NCI-H1694 (cell line): ENCODE measurements at regions not wholly inside any gene's neighbourhood (a gene's known extent, or its start where the extent isn't known, plus 50 kb on each side); places are given as distances from the start of the nearest gene placed in this dataset.

Source experiments
- DNase-seq: peaks from one replicate; lab custom pipeline; 2025; lab: John Stamatoyannopoulos, UW

DNA sequence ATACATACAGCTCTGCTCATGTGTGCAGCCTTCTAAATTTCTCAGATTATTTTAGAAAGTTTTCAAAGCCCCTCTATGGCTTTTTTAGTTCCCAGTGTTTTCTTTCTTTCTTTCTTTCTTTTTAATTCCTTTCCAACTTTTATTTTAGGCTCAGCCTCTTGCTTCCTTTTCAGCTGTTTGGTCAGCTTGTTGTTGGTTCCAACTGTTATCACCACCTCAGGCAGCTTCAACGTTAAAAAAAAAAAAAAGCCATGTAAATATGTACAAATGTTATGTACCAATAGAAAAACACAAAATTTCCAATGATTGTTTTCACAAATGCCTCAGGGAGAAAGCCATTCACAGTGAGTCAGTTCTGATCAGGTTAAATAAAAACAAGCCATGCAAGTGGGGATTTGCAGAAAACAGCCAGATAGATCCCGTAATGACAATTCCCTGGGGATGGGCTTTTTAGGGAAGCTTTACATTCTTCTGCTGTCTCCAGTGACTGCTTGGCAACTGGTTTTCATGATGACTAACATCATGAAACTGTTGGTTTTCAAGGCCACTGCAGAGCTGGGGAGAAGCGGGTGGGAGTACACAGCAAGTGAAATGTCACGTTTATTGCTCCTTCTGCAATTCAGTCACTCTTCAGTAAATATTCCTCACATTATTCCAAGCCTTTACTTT lies 908.4 kb downstream of the EPHA3 start:
- no peak for DNase-seq

DNA sequence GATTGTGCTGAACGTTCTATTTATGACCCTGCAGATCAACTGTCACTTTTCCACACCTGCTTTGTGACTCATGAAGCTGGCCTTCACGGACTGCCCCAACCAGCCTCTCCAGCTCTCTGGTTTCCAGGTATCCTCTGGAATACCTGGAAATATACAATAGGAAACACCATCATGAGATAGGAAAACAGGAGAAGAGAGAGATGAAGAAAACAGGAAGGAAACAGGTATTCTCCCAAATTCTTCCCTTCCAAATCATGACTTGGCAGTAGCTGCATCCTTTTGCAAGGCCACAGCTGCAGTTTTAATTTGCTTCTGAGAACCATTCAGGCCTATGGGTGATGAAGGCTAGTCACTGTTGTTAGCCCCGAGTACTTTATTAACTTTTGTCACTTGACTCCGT lies 909.1 kb downstream of the EPHA3 start:
- DNase-seq, result no peak

DNA sequence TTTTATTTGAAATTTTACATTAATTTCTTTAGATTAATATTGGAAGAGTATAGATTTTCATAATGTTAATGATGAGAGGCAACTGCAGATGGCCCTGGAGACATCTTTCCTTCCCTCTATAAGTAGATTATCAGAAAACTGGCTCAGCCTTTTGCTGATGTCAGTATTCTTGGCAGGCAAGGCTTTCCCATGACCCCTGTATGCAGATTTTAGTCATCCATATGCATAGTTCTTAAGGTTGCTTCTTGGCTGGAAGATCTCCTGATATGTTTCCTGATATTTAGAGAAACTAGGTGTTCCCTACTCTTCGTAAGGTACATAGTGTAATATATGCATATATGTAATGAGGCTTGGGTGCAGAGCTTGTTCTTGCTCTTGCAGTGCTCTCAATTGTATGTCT lies 911.4 kb downstream of the EPHA3 start:
- DNase-seq, result no peak

DNA sequence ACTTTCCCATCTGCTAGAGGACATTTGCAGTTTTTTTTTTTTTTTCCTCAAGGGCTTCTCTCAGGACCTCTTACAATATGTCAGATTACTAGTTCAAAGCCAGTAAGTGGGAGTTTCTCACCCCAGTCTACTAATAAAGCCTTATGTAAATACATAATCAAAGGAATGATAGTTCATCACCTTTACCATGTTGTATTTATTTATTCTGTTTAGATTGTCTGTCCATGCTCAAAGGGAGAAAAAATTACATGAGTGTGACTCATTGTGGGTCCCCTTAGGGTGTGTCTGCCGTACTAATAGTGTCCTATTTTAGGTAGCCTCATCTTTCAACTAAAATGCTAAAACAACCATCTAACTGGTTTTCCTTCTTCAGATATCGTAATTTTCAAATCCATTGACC lies 917.6 kb downstream of the EPHA3 start:
- DNase-seq, result no peak

DNA sequence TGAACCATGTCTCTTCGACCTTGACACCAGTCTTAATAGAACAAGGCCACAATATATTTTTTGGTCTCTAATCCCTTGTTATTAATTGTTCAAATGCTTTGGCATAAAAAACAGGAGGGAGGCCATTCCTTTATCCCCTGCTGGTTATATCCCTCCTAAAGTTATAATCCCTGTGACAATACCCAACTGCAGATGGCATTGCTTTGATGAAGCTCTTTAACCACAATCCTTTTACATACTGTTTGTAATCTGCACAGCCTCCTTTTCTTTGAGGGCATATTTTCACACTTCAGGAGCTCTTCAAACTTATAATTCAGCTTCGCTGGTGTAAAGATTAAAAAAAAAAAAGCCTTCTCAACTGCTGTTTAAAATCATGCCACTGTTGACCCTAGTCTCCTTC lies 919.0 kb downstream of the EPHA3 start:
- DNase-seq, result no peak

GRCh38 chr3:90031121-90031520 lies 923.7 kb downstream of the EPHA3 start:
- DNase-seq, result no peak

GRCh38 chr3:90032980-90033641 lies 925.7 kb downstream of the EPHA3 start:
- no peak for DNase-seq

DNA sequence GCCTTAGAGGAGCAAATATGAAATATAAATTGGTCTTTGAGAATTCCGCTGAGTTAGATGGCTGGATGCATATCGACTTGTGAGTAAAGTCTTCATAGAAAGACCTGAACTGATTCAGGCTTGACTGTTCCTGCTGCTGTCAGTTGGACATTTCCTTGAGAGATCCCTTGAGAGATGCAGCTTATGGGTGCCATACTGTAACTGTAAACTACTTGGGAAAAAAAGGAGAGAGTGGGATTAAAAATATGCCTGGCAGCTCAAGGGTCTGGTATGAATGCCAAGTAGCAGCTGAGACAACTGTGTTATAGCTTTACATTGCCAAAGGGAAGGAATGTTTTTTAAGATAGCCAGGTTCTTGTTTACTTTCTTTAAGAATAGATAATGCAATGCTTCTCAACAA lies 926.6 kb downstream of the EPHA3 start:
- DNase-seq, result no peak

DNA sequence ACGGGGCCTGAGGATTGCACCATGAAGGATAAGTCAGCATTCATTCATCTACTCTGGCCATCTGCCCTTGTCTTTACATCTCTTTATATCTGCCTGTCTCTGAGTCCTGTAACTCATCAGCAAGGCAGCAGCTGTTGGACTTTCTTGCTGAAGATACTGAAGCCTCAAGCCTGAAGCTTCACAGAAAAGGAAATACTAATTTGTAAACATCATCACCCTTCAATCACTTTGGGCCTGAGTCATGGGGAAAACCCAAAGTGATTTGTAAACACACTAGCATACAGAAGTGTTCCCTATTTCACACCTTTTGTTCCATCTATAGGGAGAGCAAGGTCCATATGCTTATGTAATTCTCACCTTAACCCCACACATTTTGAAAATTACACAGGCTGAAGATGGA lies 928.2 kb downstream of the EPHA3 start:
- no peak for DNase-seq

DNA sequence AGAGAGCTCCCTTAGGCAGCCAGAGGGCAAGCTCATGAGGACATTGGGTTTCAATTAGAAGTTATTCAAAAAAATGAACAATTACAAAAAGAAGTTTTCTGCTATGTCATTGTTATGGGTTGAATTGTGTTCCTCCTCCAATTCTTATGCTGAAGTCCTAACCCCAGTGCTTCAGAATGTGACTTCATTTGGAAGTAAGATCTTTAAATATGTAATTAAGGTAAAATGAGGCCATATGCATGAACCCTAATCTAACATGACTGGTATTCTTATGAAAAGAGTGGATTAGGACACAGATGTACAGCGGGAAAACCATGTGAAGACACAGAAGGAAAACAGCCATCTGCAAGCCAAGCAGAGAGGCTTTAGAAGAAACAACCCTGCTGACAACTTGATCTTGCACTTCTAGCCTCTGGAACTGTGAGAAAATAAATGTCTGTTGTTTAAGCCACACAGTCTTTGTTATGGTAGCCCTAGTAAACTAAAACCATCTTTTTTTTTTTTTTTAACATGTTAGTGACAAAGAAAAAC lies 929.6 kb downstream of the EPHA3 start:
- no peak for DNase-seq

DNA sequence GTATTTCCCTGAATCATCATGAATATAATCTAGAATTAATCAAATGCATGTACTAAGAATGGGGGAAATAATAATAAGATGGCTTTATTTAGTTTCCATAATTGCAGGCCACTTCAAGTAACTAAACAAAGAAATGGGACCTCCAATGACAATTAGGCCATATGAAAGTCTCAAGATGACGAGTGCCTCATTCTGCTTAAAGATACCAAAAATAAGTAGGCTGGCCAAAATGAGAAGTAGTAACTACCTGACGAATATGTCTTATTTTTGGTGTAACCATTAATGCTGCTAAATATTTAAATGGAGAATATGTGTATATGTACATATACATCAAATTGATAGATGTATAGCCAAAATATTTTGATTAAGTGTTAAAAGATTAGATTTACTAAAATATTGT lies 932.6 kb downstream of the EPHA3 start:
- no peak for DNase-seq

GRCh38 chr3:90040554-90040953 lies 933.1 kb downstream of the EPHA3 start:
- DNase-seq, result no peak

GRCh38 chr3:90041995-90042394 lies 934.6 kb downstream of the EPHA3 start:
- DNase-seq, result no peak

DNA sequence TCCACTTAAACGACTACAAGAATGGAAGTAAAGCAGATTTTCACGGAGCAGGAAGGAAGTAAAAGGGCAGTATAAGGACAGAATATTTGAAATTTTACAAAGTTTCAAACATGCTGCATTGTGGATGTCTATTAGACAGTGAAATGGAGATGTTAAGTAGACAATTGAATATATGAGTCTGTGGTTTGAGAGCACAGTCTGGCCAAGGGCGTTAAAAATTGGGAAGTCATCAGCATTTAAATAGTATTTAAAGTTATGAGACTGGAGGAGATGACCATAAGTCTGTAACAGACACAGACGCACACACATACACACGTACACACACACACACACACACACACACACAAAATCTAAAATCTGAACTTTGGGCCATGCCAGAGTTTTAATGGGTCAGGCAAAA lies 935.9 kb downstream of the EPHA3 start:
- no peak for DNase-seq

DNA sequence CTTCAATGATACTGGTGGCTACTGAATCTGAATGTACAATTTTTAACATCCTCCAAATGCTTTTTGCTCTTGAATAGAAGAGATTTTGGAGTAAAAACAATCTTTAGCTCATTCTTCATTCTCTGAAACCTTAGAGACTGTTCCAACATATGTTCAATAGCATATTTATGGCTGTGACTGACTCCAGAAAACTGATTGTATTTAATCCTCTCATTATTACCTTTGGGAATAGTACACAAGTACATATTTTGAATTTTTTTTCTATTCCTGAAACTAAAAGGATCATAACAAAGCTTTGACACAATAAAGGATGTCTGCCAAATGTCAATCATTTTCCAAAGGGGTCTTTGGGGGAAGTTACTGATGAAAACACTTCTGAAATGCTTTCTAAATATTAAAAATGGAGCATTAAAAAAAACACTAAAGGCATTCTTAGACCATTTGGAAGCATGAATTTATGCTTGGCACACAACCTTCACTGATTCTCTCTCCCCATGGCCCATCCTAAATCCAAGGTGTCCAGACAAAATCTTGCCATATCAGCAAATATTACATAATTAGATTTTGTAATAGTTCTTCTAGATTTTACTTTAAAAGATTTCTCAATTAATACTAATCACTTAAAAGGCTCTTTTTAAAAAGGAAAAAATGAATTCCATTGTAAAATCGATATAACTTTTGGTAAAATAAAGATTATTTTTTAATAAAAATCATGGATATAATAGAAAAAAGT lies 936.8 kb downstream of the EPHA3 start:
- no peak for DNase-seq

- DNase-seq, result no peak
These were observed 945.1 kb downstream of the EPHA3 start for GRCh38 chr3:90052425-90052950.

- no peak for DNase-seq
These were observed 946.9 kb downstream of the EPHA3 start for GRCh38 chr3:90054311-90054710.

- no peak for DNase-seq
These were observed 948.2 kb downstream of the EPHA3 start for GRCh38 chr3:90055666-90056065.

GRCh38 chr3:90056281-90057032 lies 949.0 kb downstream of the EPHA3 start:
- DNase-seq, result no peak

DNA sequence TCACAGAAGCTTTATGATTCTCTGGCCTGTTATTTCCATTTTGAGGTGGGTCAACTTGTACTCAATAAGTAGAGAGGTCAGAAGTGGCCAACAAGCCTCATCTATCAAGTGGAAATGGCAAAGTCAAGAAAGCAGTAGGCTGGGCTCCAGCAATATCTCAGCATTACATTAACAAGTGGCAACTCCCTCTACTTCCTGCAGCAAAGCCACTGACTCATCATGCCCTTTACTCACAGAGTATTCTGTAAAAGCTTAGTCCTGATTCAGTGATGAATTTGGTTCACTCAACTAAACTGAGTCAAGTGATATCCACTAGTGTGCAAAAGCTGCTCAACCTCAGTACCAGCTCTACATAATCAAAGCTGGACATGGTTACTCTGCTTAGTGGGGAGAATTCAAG lies 954.6 kb downstream of the EPHA3 start:
- no peak for DNase-seq

DNA sequence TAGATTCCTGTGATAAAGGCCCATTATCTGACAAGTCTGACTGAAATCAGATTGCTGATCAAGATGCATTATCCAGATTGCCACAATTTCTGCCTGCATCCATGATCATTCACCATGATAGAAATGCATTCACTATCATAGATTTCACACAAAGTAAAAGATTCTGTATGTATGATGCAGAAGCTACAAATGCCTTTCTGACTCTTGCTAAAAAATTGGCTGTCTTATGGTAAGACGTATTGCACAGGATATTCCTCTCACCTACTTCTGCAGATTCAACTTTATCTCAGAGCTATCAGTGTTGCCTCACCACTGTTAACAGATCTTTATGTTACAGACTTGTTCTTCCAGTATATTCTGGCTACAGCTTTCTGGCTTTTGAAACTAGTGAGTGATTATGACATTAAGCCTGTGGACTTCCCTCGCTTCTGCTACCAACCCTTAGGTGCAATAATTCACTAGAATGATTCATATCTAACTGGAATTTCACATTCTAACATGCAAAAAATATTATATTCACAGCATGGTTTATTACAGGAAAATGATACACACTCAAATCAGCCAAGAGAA lies 955.3 kb downstream of the EPHA3 start:
- DNase-seq, result no peak

GRCh38 chr3:90068783-90069182 lies 961.4 kb downstream of the EPHA3 start:
- DNase-seq, result no peak
